Right lobe of liver (tissue), 6 donors: ENCODE measurements at regions not wholly inside any gene's neighbourhood (a gene's known extent, or its start where the extent isn't known, plus 50 kb on each side); places are given as distances from the start of the nearest gene placed in this dataset.

Experiments used
- ATAC-seq, 4 donors: fragments of 200-7000 bp; cut with Tn5 transposase; one replicate each; pipeline ENCODE4 v1.9.1; 2020; ENCODE audit warnings: mild to moderate bottlenecking in 4 of 4, moderate library complexity in 4 of 4
- DNase-seq, 3 donors: peaks; one replicate each; pipeline ENCODE4 v3.0.0-alpha.2; 2020
- H3K27ac ChIP-seq, 3 donors: fragments of 200-600 bp; one replicate each; pipeline ENCODE4 v1.8.0; 2022
- H3K27me3 ChIP-seq, 2 donors: fragments of 200-600 bp; one replicate each; pipeline ENCODE4 v1.8.0; 2022
- H3K36me3 ChIP-seq, 4 donors: fragments of 200-600 bp; sonication (generic) in 1 of 4; one replicate each; pipeline versions ENCODE4 v1.5.1 to v1.8.0; 2017 to 2022; ENCODE audit warnings: control low read depth in 1 of 4
- H3K4me1 ChIP-seq, 4 donors: fragments of 200-600 bp; sonication (generic) in 1 of 4; one replicate each; pipeline versions ENCODE4 v1.5.1 to v1.8.0; 2017 to 2022; ENCODE audit warnings: control low read depth in 1 of 4
- H3K4me3 ChIP-seq, 3 donors: fragments of 200-600 bp; one replicate each; pipeline ENCODE4 v1.8.0; 2022
- H3K9me3 ChIP-seq, 4 donors: fragments of 200-600 bp; sonication (generic) in 1 of 4; one replicate each; pipeline versions ENCODE4 v1.5.1 to v1.8.0; 2017 to 2022; ENCODE audit warnings: control low read depth in 1 of 4
- CTCF ChIP-seq, 4 donors: fragments of 200-600 bp in 3 of 4; fragments of 450-650 bp in 1 of 4; IDR thresholded peaks; one replicate each; pipeline versions ENCODE4 v1.5.1 to v1.8.0; 2016 to 2022; ENCODE audit warnings: antibody characterized with exemption in 4 of 4, mild to moderate bottlenecking in 2 of 4
- POLR2A ChIP-seq: fragments of 450-650 bp; IDR thresholded peaks from one replicate; pipeline ENCODE4 v1.6.1; 2017; ENCODE audit warnings: antibody characterized with exemption, mild to moderate bottlenecking
- WGBS: methylation state at CpG from one replicate; pipeline ENCODE4 v1.1.6; 2018; ENCODE audit warnings: low coverage, low lambda C conversion rate; ENCODE audit not compliant: insufficient coverage; ENCODE audit errors: missing lambda C conversion rate; 5-methylcytosine and 5-hydroxymethylcytosine counted together
- intact Hi-C, 2 donors: fragments of 100-400 bp; cut with DNase I; formaldehyde crosslinking; loops; one replicate each; pipeline versions ENCODE4 v1.11.2 to v1.14.1; 2022
- donor health status: DM: no; HTN: yes; CAD: no.
- donor health status: DM: no; HTN: no; CAD: no.
- donor health status: DM: no; HTN: no; CAD: no.
- donor health status: DM: no; HTN: yes; CAD: no.
- donor health status: DM: no; HTN: yes; CAD: no.

GRCh38 chr7:155211173-155211572, 86.5 kb upstream of the INSIG1 start:
- intact Hi-C loops = no loop called here
- H3K4me1 ChIP-seq = peaks cover 0 to 6% (median 0%) of the 10 kb centered on the region in 4 donors
- no peaks in the 10 kb centered on the region for H3K27me3 ChIP-seq
- WGBS = 88% methylated on average over 6 of the region's 6 CpGs
- no peaks in the 10 kb centered on the region for H3K9me3 ChIP-seq
- H3K4me3 ChIP-seq = no peak overlapping the region
- no peak for TF ChIP-seq CTCF (IDR thresholded peaks at IDR 0.05)
- no peak for TF ChIP-seq POLR2A
- ATAC-seq (no peak), DNase-seq (no peak)
- no peak overlapping the region for H3K27ac ChIP-seq
- H3K36me3 ChIP-seq = no peaks in the 10 kb centered on the region

GRCh38 chr7:155211761-155212160, 85.9 kb upstream of the INSIG1 start:
- H3K4me3 ChIP-seq = no peak overlapping the region
- H3K4me1 ChIP-seq = peaks cover 0 to 6% (median 0%) of the 10 kb centered on the region in 4 donors
- no peak overlapping the region for H3K27ac ChIP-seq
- no peaks in the 10 kb centered on the region for H3K27me3 ChIP-seq
- no peaks in the 10 kb centered on the region for H3K36me3 ChIP-seq
- intact Hi-C loops = no loop called here
- 40% methylated on average over 1 of the region's 4 CpGs for WGBS
- ATAC-seq (no peak), DNase-seq (peak in 1 of 3 donors; percentile 18)
- TF ChIP-seq CTCF (IDR thresholded peaks at IDR 0.05) = no peak
- no peak for TF ChIP-seq POLR2A
- H3K9me3 ChIP-seq = no peaks in the 10 kb centered on the region

- no peaks in the 10 kb centered on the region for H3K36me3 ChIP-seq
- intact Hi-C loops = no loop called here
- H3K27ac ChIP-seq = no peak overlapping the region
- peaks cover 0 to 6% (median 0%) of the 10 kb centered on the region in 4 donors for H3K4me1 ChIP-seq
- DNase-seq = peak in 2 of 3 donors; percentile 6 to 42
- 88% methylated on average over 6 of the region's 15 CpGs for WGBS
- H3K27me3 ChIP-seq = no peaks in the 10 kb centered on the region
- H3K9me3 ChIP-seq = no peaks in the 10 kb centered on the region
- H3K4me3 ChIP-seq = no peak overlapping the region
- no peak for ATAC-seq
- TF ChIP-seq POLR2A (no peak), CTCF (IDR thresholded peaks at IDR 0.05) (no peak)
Observed at GRCh38 chr7:155212301-155213015, 85.2 kb upstream of the INSIG1 start.

GRCh38 chr7:155213385-155213784, 84.3 kb upstream of the INSIG1 start:
- no peaks in the 10 kb centered on the region for H3K36me3 ChIP-seq
- DNase-seq (peak in 1 of 3 donors; percentile 18), ATAC-seq (no peak)
- intact Hi-C loops = no loop called here
- no peaks in the 10 kb centered on the region for H3K9me3 ChIP-seq
- WGBS = no CpG with 5 or more reads among the region's 4 CpGs
- H3K4me3 ChIP-seq = no peak overlapping the region
- peaks cover 0 to 6% (median 0%) of the 10 kb centered on the region in 4 donors for H3K4me1 ChIP-seq
- no peak overlapping the region for H3K27ac ChIP-seq
- TF ChIP-seq CTCF (IDR thresholded peaks at IDR 0.05) = no peak
- no peak for TF ChIP-seq POLR2A
- H3K27me3 ChIP-seq = no peaks in the 10 kb centered on the region
